ENCODE measurements at regions not wholly inside any gene's neighbourhood (a gene's known extent, or its start where the extent isn't known, plus 50 kb on each side); places are given as distances from the start of the nearest gene placed in this dataset.

DNA sequence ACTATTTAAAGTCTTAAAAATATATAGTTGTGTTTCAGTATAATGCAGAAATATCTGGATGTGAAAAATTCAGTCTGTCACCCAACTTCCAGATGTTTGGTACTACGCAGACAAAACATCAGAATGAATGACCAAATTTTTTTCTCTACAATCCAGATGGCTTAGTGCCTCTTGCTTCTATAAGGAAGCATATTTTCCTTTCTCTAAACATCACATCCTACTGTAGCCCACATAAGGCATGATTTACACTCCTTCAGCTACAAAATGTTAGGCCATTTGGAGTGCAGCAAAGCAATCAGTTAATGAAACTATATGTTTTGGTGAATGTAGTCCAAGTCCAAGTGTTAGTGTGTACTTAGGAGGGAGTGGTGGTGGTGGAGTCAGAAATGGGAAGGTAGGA, 162.9 kb upstream of the SIX2 start:
- no peak for DNase-seq

- DNase-seq = no peak
Measured at GRCh38 chr2:45171136-45171501, 161.9 kb upstream of the SIX2 start.

GRCh38 chr2:45170191-45171135, 161.2 kb upstream of the SIX2 start:
- DNase-seq = no peak

GRCh38 chr2:45169339-45170190, 160.3 kb upstream of the SIX2 start:
- DNase-seq = peak; percentile 20

- DNase-seq = peak; percentile 11
Measured at GRCh38 chr2:45168711-45169338, 159.6 kb upstream of the SIX2 start.

GRCh38 chr2:45167920-45168629, 158.8 kb upstream of the SIX2 start:
- no peak for DNase-seq

DNA sequence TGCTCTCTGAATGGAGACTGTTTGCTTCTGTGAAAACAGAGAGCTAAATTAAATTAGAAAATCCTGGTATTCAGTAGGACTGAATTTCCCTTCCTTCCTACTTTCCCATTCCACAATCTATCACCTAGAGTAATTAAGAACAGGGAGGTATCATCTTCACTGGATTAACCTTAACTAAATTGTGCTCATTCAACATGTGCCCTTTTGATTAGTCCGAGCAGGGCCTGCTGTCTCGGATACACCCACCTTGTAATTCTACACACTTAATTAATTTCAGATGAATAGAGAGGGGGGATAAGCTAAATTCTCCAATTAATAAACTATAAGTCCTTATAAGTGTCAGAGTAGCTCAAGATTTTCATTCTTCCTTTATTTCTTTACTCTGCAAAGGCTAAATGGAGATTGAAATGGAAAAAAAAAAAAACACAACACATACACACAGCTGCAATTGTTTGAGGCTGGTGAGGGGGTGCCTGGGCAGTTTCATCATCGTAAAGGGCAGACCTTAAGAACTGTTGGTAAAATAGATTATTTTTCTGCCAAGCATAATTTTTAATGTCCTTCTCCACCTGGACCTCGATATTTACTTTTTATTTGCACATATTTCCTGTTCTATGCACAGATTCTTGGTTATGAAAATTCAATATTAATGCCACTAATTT, 157.1 kb upstream of the SIX2 start:
- DNase-seq = no peak

GRCh38 chr2:45162711-45163110, 153.5 kb upstream of the SIX2 start:
- no peak for DNase-seq

- no peak for DNase-seq
Measured at GRCh38 chr2:45156605-45157004, 147.4 kb upstream of the SIX2 start.

- DNase-seq = no peak
Measured at GRCh38 chr2:45154606-45155155, 145.4 kb upstream of the SIX2 start.

- no peak for DNase-seq
Measured at GRCh38 chr2:45154144-45154543, 144.9 kb upstream of the SIX2 start.

DNA sequence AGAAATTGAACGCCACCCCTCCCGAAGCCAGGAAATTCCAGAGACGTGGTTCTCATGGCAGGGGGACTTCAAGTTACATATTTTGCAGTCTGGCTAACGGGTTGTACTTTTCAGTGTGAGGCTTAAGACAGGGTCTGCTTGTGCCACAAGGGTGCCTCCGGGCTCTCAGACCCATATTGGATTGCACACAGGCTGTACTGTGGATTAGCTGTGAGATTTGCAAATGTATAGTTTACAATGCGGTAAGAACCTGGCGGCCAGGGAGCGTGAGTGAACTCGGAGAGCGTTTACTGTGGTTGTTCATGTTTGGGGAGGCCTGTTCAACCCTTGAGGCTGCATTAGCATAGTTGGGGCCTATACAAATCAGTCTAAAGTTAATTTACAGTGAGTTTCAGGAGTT, 143.9 kb upstream of the SIX2 start:
- DNase-seq = no peak

GRCh38 chr2:45152691-45153090, 143.4 kb upstream of the SIX2 start:
- DNase-seq = no peak

DNA sequence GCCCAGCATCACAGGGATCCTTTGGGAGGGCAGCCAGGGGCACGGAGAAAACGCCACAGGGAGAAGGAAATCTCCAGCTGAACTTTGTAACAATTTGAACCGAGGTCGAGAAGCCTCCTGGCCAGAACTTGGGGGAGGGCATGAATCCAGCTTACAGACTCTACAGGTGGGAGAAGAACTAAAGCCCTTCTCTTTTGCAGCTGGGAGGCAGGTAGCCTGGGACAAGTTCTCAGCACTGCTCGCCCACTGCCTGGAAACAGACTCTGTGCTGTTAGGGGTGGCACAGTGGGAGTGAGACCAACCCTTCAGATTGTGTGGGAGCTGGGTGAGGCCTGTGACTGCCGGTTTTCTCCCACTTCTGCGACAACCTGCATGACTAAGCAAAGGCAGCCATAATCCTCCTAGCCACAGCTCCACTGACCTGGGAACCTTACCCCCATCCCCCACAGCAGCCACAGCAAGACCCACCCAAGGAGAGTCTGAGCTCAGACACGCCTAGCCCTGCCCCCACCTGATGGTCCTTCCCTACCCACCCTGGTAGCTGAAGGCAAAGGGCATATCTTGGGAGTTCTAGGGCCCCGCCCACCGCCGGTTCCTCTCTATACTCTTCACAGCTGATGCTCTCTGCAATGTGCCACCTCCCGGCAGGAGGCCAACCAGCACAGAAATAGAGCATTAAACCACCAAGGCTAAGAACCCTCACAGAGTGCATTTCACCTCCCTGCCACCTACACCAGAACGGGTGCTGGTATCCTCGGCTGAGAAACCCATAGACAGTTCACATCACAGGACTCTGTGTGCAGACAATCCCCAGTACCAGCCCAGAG, 136.0 kb upstream of the SIX2 start:
- no peak for DNase-seq

DNA sequence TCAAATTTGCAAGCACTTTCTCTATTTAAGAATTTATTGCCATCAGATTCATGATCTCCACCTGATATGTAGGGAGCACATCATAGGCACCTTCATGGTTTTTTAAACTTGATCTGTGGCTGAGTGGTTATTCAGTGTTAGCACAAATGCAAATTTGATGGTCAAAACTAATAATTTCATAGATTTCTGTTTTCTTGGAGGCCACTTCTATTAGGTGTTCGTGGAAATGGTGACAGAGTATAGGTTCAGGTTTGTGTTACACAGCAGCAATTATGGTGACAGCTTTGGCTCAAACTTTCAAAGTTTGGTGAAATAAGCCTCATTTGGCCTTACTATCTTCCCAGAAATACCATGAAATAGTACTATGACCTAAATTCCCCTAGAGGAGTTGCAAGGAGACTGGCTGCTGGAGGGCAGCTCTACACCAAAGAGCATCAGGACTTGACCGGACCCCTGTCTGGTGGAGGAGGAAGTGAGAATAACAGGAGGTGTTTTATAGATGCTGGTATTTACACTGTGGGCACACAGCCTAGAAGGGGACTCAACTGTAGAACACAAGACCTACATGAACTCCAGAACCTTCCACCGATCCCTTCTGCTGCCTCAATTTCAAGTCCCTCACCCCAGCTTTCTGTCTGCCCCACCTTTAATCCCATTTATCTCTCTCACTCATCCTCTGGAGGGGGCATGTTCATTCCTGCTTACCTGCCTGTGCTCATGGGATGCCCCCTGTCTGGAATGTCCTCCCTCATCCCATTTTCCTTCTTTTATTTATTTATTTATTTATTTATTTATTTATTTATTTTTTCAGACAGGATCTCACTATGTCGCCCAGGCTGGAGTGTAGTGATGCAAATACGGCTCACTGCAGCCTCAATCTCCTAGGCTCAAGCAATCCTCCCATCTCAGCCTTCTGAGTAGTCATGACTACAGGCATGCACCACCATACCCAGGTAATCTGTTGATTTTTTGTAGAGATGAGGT, 132.9 kb upstream of the SIX2 start:
- DNase-seq = no peak

GRCh38 chr2:45140675-45141074, 131.4 kb upstream of the SIX2 start:
- no peak for DNase-seq

DNA sequence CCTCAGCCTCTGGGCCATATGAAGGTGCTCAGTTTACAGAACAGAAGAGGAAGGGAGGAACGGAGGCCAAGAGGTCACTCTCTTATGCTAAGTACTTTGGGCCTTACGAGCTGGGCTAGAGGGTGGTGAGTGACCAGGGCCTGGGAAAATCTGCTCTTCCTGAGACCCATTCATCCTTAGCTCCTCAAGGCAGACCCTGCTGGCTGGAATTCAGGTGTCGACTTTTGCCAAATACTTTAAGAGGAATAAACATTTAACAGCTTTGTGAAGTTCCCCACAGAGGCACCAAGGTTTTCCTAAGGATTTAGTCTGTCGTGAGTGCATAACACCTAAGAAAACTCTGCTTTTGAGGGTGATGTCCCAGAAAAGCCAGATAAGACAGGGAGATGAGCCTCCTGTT, 129.7 kb upstream of the SIX2 start:
- no peak for DNase-seq

DNA sequence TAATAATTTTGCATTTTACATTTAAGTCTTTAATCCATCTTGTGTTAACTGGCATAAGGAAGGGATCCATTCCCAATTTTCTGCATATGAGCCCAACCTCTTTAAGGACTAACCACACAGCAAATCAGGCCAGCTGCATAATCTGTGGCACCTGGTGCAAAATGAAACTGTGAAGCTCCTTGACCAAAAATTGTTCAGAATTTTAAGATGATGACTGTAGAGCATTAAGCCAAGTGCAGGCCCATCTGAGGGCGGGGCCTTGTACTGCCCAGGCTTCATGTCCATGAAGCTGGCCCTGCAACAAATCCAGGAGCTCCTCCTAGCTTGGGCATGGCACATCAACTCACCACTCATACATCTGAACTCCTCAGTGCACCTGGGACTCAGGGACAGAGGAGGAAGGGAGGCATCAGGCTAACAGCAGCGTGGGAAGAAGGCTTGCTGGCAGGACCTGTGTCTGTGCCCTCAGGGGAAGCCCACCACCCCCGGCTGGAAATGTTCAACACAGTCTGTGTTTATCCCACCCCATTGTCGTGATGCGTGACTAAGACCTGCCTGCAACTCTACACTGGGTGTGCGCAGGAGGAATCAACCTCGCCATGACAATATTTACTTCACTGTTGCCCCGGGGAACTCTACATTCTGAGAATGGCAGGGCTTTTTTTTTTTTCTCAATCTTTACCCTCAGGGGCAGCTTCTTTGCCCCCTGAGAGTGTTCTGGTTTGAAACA, 128.9 kb upstream of the SIX2 start:
- no peak for DNase-seq

GRCh38 chr2:45134726-45135125, 125.5 kb upstream of the SIX2 start:
- DNase-seq = peak; percentile 53
